ENCODE measurements at regions not wholly inside any gene's neighbourhood (a gene's known extent, or its start where the extent isn't known, plus 50 kb on each side); places are given as distances from the start of the nearest gene placed in this dataset.

GRCh38 chr11:134518616-134519389, 106.8 kb upstream of the B3GAT1 start:
- TF ChIP-seq CTCF (IDR thresholded peaks at IDR 0.05) = no peak
- TF ChIP-seq SIN3A (IDR thresholded peaks at IDR 0.05; ENCODE audit: borderline replicate concordance, insufficient read depth, low read depth, low read length) = no peak
- no peak for TF ChIP-seq POLR2AphosphoS5 (IDR thresholded peaks at IDR 0.05; ENCODE audit: low read depth, low read length)
- TF ChIP-seq REST (IDR thresholded peaks at IDR 0.05; ENCODE audit: insufficient read depth in 1 of 2, low read depth in 2 of 2, low read length in 1 of 2) = no peak

All from Panc1 (cell line).